ENCODE measurements at regions not wholly inside any gene's neighbourhood (a gene's known extent, or its start where the extent isn't known, plus 50 kb on each side); places are given as distances from the start of the nearest gene placed in this dataset.

- TF ChIP-seq CTCF (conservative IDR thresholded peaks at IDR 0.05 in 1 of 2, IDR thresholded peaks at IDR 0.05 in 1 of 2; ENCODE audit: low read depth in 1 of 2, low read length in 2 of 2) = no peak
- TF ChIP-seq EZH2 (IDR thresholded peaks at IDR 0.05; ENCODE audit: low read length, missing control alignments) = no peak
Observed at GRCh38 chr2:191618046-191618780, 59.7 kb upstream of the NABP1 start.
